Pons (tissue), 1 donor: ENCODE measurements at regions not wholly inside any gene's neighbourhood (a gene's known extent, or its start where the extent isn't known, plus 50 kb on each side); places are given as distances from the start of the nearest gene placed in this dataset.

Experiments
- DNase-seq: peaks from one replicate; pipeline ENCODE4 v3.0.0-alpha.2; 2016; ENCODE audit warnings: low spot score

DNA sequence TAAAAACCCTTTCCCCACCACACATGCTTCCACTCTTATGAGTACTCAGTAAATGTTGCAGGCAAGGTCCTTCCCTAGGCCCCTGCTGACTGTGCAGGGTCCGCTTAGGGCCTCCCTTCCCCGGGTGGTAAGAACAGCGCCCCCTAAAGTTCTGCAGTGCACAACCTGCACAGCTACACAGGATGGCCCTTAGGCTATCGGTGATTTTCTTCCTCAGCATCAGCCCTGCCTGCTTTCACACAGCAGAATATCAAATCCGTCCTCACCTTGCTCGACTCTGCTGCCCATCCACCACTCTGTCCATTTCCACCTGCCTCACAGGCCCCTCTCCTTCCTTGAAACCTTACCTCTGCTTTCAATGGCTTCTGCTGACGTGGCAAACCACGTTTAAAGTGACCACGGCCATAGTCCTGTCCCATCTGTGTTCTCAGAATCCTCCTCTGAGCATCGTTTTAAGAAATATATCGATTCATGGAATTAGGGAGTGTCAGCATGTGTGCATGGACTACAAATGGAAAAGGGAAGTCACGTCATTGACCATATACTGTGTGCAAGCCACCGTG lies 51.4 kb upstream of the TMEM132E start:
- DNase-seq = no peak

GRCh38 chr17:34527136-34527907 lies 52.1 kb upstream of the TMEM132E start:
- DNase-seq = no peak

- DNase-seq = no peak
Observed at GRCh38 chr17:34525651-34526050, 53.7 kb upstream of the TMEM132E start.

DNA sequence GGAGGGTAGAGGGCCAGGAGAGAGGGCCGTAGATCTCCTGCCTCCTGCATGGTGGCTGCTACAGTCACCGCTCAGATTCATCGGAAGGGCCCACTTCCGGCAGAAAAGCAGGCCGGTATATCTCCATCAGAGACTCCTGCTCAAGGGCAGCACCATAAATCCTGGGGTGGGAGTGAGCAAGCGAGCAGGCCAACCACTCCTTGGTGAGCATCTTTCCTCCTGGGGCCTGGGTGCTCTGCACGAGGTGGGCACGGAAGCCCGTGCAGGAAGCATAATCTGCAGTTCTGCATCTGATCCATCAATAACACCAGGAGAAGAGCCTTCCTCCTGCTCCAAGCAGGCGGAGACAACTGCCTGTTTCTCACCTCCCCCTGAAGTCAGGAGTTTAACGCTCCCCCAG lies 57.4 kb upstream of the TMEM132E start:
- no peak for DNase-seq

- no peak for DNase-seq
Observed at GRCh38 chr17:34519282-34519681, 60.1 kb upstream of the TMEM132E start.

GRCh38 chr17:34517406-34517805 lies 62.0 kb upstream of the TMEM132E start:
- DNase-seq = no peak

GRCh38 chr17:34511931-34512330 lies 67.5 kb upstream of the TMEM132E start:
- DNase-seq = no peak

- peak; percentile 5 for DNase-seq
Observed at GRCh38 chr17:34511265-34511664, 68.1 kb upstream of the TMEM132E start.

DNA sequence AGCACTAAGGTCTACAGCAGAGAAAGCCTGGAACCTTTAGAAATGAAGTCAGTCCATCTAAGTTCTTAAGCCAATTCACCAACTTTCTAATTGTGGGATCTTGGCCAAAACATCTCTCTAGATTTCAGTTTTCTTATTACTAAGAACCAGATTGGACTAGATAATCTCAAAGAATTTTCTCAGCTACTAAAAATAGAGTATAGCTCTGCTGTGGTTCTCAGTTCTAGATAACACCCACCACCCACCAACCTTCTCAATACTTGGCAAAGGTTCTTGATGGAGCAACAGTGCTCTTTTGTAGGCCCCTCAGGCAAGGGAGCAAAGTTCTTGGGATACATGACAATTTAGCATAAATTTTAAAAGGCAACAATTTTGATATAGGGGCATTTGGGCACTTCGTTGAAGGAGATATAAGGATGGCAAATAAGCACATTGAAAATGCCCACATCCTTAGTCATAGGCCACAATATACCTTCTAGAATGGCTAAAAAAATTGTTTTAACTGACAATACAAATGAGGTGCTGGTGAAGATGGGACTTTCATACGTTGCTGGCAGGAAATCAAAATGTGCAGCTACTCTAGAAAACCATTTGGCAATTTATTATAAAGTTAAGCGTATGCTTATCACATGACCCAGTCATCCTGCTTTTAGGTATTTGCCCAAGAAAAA lies 74.4 kb upstream of the TMEM132E start:
- no peak for DNase-seq

- DNase-seq = peak; percentile 62
Observed at GRCh38 chr17:34503528-34504195, 75.7 kb upstream of the TMEM132E start.

DNA sequence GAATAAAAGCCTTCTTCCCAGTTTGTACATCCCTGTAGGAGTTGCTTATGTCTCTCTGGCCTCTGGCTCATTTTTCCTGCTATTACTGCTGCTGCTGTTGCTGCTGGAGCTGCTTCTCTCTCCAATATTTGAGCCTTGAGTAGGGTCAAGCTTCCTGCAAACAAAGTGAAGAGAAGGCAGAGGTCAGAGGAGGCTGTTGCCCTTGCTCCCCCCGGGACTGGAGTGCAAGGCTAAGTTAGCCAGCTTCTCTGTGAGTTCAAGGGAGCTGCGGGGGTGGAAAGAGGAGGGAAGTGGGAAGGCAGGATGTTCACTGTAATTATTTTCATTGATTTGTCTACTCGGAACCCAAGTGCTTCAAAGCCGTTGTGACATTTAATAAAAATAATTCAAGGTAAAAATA lies 77.0 kb upstream of the TMEM132E start:
- no peak for DNase-seq

- no peak for DNase-seq
Observed at GRCh38 chr17:34499576-34499975, 79.8 kb upstream of the TMEM132E start.

GRCh38 chr17:34493917-34494316 lies 85.5 kb upstream of the TMEM132E start:
- no peak for DNase-seq

DNA sequence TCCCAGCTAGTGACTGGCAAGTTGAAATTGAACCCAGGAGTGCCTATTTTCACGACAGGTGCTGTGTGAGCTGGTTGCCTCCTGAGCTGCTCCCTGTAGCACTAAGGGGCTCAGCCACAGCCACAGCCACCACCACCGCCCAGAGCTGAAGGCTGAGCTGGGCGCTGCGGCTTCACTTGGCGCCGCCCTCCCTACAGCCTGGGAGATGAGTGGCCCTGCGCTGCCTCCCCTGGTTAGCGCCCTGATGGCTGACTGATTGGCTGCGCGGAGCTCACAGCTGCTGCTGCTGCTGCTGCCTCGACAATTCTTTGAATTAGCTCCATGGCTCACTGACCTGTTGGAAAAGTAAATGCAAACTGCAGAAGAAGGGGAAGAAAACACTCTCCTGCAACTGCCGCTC lies 91.8 kb upstream of the TMEM132E start:
- no peak for DNase-seq

DNA sequence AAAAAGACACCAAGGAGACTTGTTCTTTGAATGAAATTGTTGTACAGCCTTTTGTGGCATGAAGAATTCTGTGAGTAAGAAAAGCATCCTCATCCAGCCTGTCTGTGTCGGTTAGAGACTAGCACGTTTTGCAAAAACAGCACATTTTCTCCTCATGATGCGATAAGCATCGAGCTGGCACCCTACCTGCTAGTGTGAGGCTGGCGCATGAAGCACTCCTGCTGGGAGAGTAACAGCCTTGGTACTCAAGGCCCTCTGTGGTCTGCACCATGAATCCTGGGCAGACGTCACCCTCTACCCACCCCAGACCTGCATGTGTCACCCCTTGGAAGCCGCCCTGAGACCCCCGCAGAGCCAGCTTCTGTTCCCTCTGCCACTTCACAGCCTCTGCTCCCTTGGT lies 92.6 kb upstream of the TMEM132E start:
- DNase-seq = no peak

DNA sequence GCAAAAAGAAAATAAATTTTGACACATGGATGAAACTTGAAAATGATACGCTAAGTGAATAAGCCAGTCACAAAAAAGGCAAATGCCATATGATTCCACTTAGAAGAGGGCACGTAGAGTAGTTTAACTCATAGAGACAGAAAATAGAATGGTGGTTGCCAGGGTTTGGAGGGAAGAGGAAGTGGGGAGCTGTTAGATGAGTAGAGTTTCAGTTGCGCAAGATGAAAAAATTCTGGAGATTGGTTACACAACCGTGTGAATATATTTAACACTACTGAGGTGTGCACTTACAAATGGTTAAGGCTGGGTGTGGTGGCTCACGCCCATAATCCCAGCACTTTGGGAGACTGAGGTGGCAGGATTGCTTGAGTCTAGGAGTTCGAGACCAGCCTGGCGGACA lies 93.4 kb upstream of the TMEM132E start:
- DNase-seq = peak; percentile 62

GRCh38 chr17:34484193-34484733 lies 95.1 kb upstream of the TMEM132E start:
- no peak for DNase-seq

DNA sequence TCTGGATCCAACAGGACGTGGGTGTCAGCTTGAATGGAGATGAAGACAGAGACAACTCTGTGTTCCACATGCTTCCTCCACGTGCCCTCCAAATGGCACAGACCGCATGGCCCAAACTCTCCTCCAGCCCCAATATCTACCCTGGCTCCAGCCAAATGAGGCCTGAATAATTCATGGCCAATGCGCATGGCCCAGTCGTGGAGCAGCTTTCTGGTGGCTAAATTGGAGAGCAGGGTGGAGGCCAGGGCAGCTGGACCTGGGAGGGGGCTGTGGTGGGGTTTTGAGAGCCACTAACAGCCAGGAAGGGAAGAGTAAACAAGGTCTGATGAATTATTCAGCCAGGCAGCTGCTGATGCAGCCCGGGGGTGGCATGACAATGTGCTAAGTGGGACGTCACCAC lies 96.7 kb upstream of the TMEM132E start:
- DNase-seq = no peak

- no peak for DNase-seq
Observed at GRCh38 chr17:34481779-34482178, 97.6 kb upstream of the TMEM132E start.

GRCh38 chr17:34479371-34479770 lies 100.0 kb upstream of the TMEM132E start:
- DNase-seq = no peak

DNA sequence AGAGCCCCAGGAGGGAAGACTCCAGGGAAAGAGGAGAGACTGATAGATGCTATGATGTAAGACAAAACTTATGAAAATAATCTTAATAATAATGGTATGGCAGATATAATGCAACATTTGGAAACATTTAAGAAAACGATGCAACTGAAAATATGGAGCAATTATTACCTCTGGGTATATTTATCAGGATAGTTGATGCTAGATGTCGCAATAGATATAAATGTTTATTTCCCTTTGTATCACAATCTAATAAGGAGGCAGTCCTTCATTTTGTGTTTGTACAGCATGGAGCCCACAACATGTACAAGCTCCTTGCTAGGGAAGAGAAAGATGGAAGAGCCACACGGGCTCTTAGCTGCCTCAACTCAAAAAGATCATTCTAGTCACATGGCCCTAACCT lies 101.1 kb upstream of the TMEM132E start:
- DNase-seq = no peak

DNA sequence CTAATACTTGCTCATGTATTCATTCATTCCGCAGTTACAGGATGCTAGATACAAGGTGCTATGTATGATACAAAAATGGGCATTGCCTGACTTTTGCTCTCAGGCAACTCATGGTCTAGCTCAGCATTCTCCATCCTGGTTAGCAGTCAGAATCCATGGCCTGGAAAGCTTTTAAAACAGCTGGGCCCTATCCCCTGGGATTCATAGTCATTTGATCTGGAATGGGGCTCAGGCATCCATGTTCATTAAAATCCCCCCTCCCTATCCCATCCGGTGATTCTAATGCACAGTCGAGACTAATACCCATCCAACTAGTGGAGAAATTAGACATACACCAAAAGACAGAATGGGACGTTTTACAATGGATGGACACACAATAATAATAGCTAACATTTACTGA lies 104.1 kb upstream of the TMEM132E start:
- DNase-seq = no peak

- DNase-seq = no peak
Observed at GRCh38 chr17:34474706-34475105, 104.7 kb upstream of the TMEM132E start.
